K562 (cell line): ENCODE measurements at regions not wholly inside any gene's neighbourhood (a gene's known extent, or its start where the extent isn't known, plus 50 kb on each side); places are given as distances from the start of the nearest gene placed in this dataset.

Experiments
- ATAC-seq: fragments of 200-7000 bp; cut with Tn5 transposase; 3 replicates; pipeline ENCODE4 v1.9.1; 2020; ENCODE audit warnings: moderate library complexity
- BruUV-seq: library from RNA; stranded (reverse); fragments of 400-500 nt; replicated peaks from 2 replicates; lab custom pipeline; 2021; lab: Mats Ljungman, UMichigan
- CTCF ChIA-PET: fragments of 300-600 bp; formaldehyde crosslinking; extraction: SDS; loops from one replicate; lab custom pipeline; 2021; ENCODE audit warnings: low intra/inter-chr PET ratio; lab: Yijun Ruan, JAX
- POLR2A ChIA-PET: fragments of 300-600, 350-650 bp; sonication (Branson Sonifier 250); formaldehyde crosslinking; extraction: SDS; loops from one replicate; lab custom pipeline; 2021; ENCODE audit warnings: antibody characterized with exemption, inconsistent platforms; lab: Yijun Ruan, JAX
- DNase-seq, 4 experiments: peaks; one replicate each; pipeline versions ENCODE4 v3.0.0 to v3.0.0-alpha.2; 2011 to 2018; ENCODE audit warnings: low spot score in 3 of 4, mixed read lengths in 3 of 4; ENCODE audit errors: extremely low read depth in 1 of 4
- FAIRE-seq: peaks from 2 replicates; lab custom pipeline; 2011; peaks lifted over from hg19 to GRCh38; lab: Jason Lieb, UNC
- H2AFZ ChIP-seq: 2 replicates; pipeline ENCODE4 v1.6.0; 2011; ENCODE audit warnings: low read depth, low read length, control low read depth, inconsistent platforms
- H3K27ac ChIP-seq: fragments of 200-600 bp; 3 replicates; pipeline ENCODE4 v1.8.0; 2011; ENCODE audit warnings: low read depth, mild to moderate bottlenecking, control low read depth, inconsistent platforms, low read length, moderate library complexity, mixed read lengths; ENCODE audit errors: extremely low read depth
- H3K27me3 ChIP-seq, 2 experiments: fragments of 300-600 bp in 1 of 2; 2 replicates in 1 of 2; 3 replicates in 1 of 2; pipeline versions ENCODE4 v1.6.0 to v1.8.0; 2011; ENCODE audit warnings: inconsistent platforms in 2 of 2, low read length in 2 of 2, mild to moderate bottlenecking in 1 of 2, mixed read lengths in 1 of 2, moderate library complexity in 1 of 2; ENCODE audit not compliant: control insufficient read depth in 2 of 2, insufficient read depth in 2 of 2
- H3K36me3 ChIP-seq: fragments of 300-600 bp; 3 replicates; pipeline ENCODE4 v1.8.0; 2011; ENCODE audit warnings: mild to moderate bottlenecking, low read length, inconsistent platforms; ENCODE audit not compliant: control insufficient read depth, insufficient read depth
- H3K4me1 ChIP-seq, 2 experiments: fragments of 200-600 bp in 1 of 2; replicated peaks in 1 of 2; 2 replicates in 1 of 2; 3 replicates in 1 of 2; pipeline versions ENCODE4 v1.5.1 to v1.8.0; 2011; ENCODE audit warnings: inconsistent platforms in 2 of 2, low read length in 2 of 2, mild to moderate bottlenecking in 1 of 2, mixed read lengths in 1 of 2, moderate library complexity in 1 of 2; ENCODE audit not compliant: control insufficient read depth in 2 of 2, insufficient read depth in 2 of 2
- H3K4me2 ChIP-seq: 2 replicates; pipeline ENCODE4 v1.6.1; 2011; ENCODE audit warnings: low read length, control low read depth, inconsistent platforms, mixed read lengths; ENCODE audit not compliant: insufficient read depth
- H3K4me3 ChIP-seq: fragments of 200-600 bp; sonication (generic), shearing (Covaris generic); 2 replicates; pipeline ENCODE4 v1.5.1; 2016; ENCODE audit warnings: control low read depth, inconsistent platforms
- H3K79me2 ChIP-seq: fragments of 200-600 bp; 3 replicates; pipeline ENCODE4 v1.8.0; 2011; ENCODE audit warnings: low read length, inconsistent platforms; ENCODE audit not compliant: control insufficient read depth, insufficient read depth
- H3K9ac ChIP-seq, 2 experiments: 2 replicates each; pipeline versions ENCODE4 v1.6.0 to v1.6.1; 2011; ENCODE audit warnings: low read depth in 2 of 2, low read length in 2 of 2, control low read depth in 1 of 2, inconsistent platforms in 1 of 2, mild to moderate bottlenecking in 1 of 2, mixed read lengths in 1 of 2; ENCODE audit not compliant: insufficient read depth in 1 of 2
- H3K9me1 ChIP-seq: one replicate; pipeline ENCODE4 v1.6.0; 2011; ENCODE audit warnings: inconsistent platforms, mild to moderate bottlenecking, low read length, moderate library complexity; ENCODE audit not compliant: control insufficient read depth, insufficient read depth
- H3K9me3 ChIP-seq: replicated peaks from 2 replicates; pipeline ENCODE4 v1.5.1; 2011; ENCODE audit warnings: low read depth, low read length, inconsistent platforms; ENCODE audit not compliant: control insufficient read depth, insufficient read depth
- H4K20me1 ChIP-seq: replicated peaks from 2 replicates; pipeline ENCODE4 v1.6.1; 2011; ENCODE audit warnings: low read length, inconsistent platforms, mixed read lengths; ENCODE audit not compliant: control insufficient read depth, insufficient read depth
- ATF7 ChIP-seq: fragments of 450-650 bp; IDR thresholded peaks from 2 replicates; pipeline ENCODE4 v1.7.1; 2014; ENCODE audit warnings: mild to moderate bottlenecking, moderate library complexity
- MAZ ChIP-seq, 2 experiments: fragments of 450-650 bp in 1 of 2; sonication (generic) in 1 of 2; formaldehyde crosslinking; IDR thresholded peaks in 1 of 2; conservative IDR thresholded peaks in 1 of 2; 2 replicates each; pipeline versions ENCODE4 v1.4.0 to v1.5.0; 2020; ENCODE audit warnings: mild to moderate bottlenecking in 1 of 2, missing genetic modification reagents in 1 of 2
- POU5F1 ChIP-seq: fragments of 150-350 bp; IDR thresholded peaks from 2 replicates; pipeline ENCODE4 v1.6.1; 2014; ENCODE audit warnings: borderline replicate concordance, low read length, low read depth, mild to moderate bottlenecking; ENCODE audit not compliant: partially characterized antibody
- PTTG1 ChIP-seq: fragments of 450-650 bp; IDR thresholded peaks from 2 replicates; pipeline ENCODE4 v1.6.1; 2016; ENCODE audit warnings: low read depth, mild to moderate bottlenecking, missing genetic modification characterization, missing compliant biosample characterization
- STAG1 ChIP-seq: sonication (generic); formaldehyde crosslinking; IDR thresholded peaks from 2 replicates; pipeline ENCODE4 v1.5.0; 2020; ENCODE audit warnings: missing genetic modification reagents, borderline replicate concordance
- TSHZ1 ChIP-seq: fragments of 250-450 bp; sonication (Bioruptor Pico); IDR thresholded peaks from 2 replicates; pipeline ENCODE4 v1.4.0; 2020; ENCODE audit warnings: mild to moderate bottlenecking, moderate library complexity
- ZC3H11A ChIP-seq: IDR thresholded peaks from 2 replicates; pipeline ENCODE4 v1.6.1; 2012; ENCODE audit warnings: low read depth, low read length, improper control_type of control experiment
- ZKSCAN8 ChIP-seq: fragments of 200-800 bp; sonication (Bioruptor generic); IDR thresholded peaks from 2 replicates; pipeline ENCODE4 v1.6.1; 2016; ENCODE audit warnings: missing genetic modification characterization, missing compliant biosample characterization
- ZNF212 ChIP-seq: fragments of 450-650 bp; formaldehyde crosslinking; IDR thresholded peaks from 2 replicates; pipeline ENCODE4 v1.4.0; 2020; ENCODE audit warnings: mild to moderate bottlenecking
- ZNF311 ChIP-seq: fragments of 250-450 bp; sonication (Bioruptor Pico); IDR thresholded peaks from 2 replicates; pipeline ENCODE4 v1.4.0; 2020; ENCODE audit warnings: mild to moderate bottlenecking, moderate library complexity
- ZNF561 ChIP-seq: fragments of 450-650 bp; formaldehyde crosslinking; conservative IDR thresholded peaks from 2 replicates; pipeline ENCODE4 v1.4.0; 2020; ENCODE audit warnings: mild to moderate bottlenecking, moderate library complexity
- WGBS: fragments of 100-300 bp; shearing (Covaris generic); methylation state at CpG from one replicate; pipeline ENCODE4 v1.1.6; 2016; ENCODE audit warnings: low coverage, mixed read lengths; ENCODE audit not compliant: insufficient coverage; ENCODE audit errors: missing lambda C conversion rate; 5-methylcytosine and 5-hydroxymethylcytosine counted together
- in situ Hi-C: fragments of 300-500 bp; cut with MboI; formaldehyde crosslinking; loops from 4 replicates; pipeline ENCODE4 v1.15.0; 2018; ENCODE audit warnings: inconsistent platforms, mixed read lengths
- intact Hi-C: fragments of 100-400 bp; cut with micrococcal nuclease; formaldehyde crosslinking; loops from 2 replicates; pipeline ENCODE4 v1.14.2; 2022

GRCh38 chr9:79369676-79370075, 202.1 kb upstream of the TLE4 start:
- POLR2A ChIA-PET: no interaction called here
- BruUV-seq: no TSS peak
- WGBS: 3% methylated on average over 6 of the region's 6 CpGs

GRCh38 chr9:79371301-79371700, 200.5 kb upstream of the TLE4 start:
- Histone ChIP-seq H3K27ac (no peak overlapping the region), H3K4me3 (no peak overlapping the region), H3K36me3 (no peaks in the 10 kb centered on the region), H3K27me3 (no peaks in the 10 kb centered on the region), H3K79me2 (no peaks in the 10 kb centered on the region), H3K9me1 (no peaks in the 10 kb centered on the region), H3K4me2 (no peak overlapping the region), H3K9ac (no peak overlapping the region), H2AFZ (no peak overlapping the region), H4K20me1 (no peaks in the 10 kb centered on the region), H3K9me3 (no peaks in the 10 kb centered on the region), H3K4me1 (no peaks in the 10 kb centered on the region)
- ChIA-PET CTCF (no interaction called here), POLR2A (no interaction called here)
- DNase-seq: no peak
- no TSS peak for BruUV-seq
- in situ Hi-C loops: no loop called here
- WGBS: 0% methylated on average over 1 of the region's 2 CpGs
- TF ChIP-seq ZNF212 (CRISPR knock-in tag) (no peak), PTTG1 (tag) (no peak), ATF7 (no peak), TSHZ1 (CRISPR knock-in tag) (no peak), ZNF311 (CRISPR knock-in tag) (no peak)
- no peak for FAIRE-seq
- no peak for ATAC-seq
- intact Hi-C loops: no loop called here

More at GRCh38 chr9:79369676-79370075, 202.1 kb upstream of the TLE4 start:
- Histone ChIP-seq H3K4me1 (no peaks in the 10 kb centered on the region), H2AFZ (no peak overlapping the region), H3K4me3 (no peak overlapping the region), H3K27ac (no peak overlapping the region), H3K79me2 (no peaks in the 10 kb centered on the region), H3K27me3 (no peaks in the 10 kb centered on the region), H3K9me3 (no peaks in the 10 kb centered on the region), H3K9ac (no peak overlapping the region), H3K9me1 (no peaks in the 10 kb centered on the region), H3K36me3 (no peaks in the 10 kb centered on the region), H4K20me1 (no peaks in the 10 kb centered on the region), H3K4me2 (no peak overlapping the region)
- DNase-seq: no peak
- in situ Hi-C loops: no loop called here
- no peak for ATAC-seq
- intact Hi-C loops: no loop called here
- no peak for FAIRE-seq
- CTCF ChIA-PET: no interaction called here
- TF ChIP-seq POU5F1 (no peak), STAG1 (no peak), ZNF561 (CRISPR knock-in tag) (no peak), ZC3H11A (no peak), MAZ (CRISPR knock-in tag; conservative IDR thresholded peaks at IDR 0.05 in 1 of 2, IDR thresholded peaks at IDR 0.05 in 1 of 2) (no peak), ZKSCAN8 (CRISPR knock-in tag) (no peak)
